Breast epithelium (tissue), 3 donors: ENCODE measurements at regions not wholly inside any gene's neighbourhood (a gene's known extent, or its start where the extent isn't known, plus 50 kb on each side); places are given as distances from the start of the nearest gene placed in this dataset.

Source experiments
- POLR2A ChIP-seq: fragments of 450-650 bp; IDR thresholded peaks from one replicate; pipeline ENCODE4 v1.6.1; 2016; ENCODE audit warnings: antibody characterized with exemption, mild to moderate bottlenecking, moderate library complexity
- POLR2AphosphoS5 ChIP-seq, 3 donors: sonication (generic); formaldehyde crosslinking; IDR thresholded peaks; one replicate each; pipeline ENCODE4 v1.6.1; 2017; ENCODE audit warnings: antibody characterized with exemption in 3 of 3
- TF ChIP-seq, protein P1 (sequence below), 3 donors: fragments of 450-650 bp; IDR thresholded peaks; one replicate each; pipeline ENCODE4 v1.5.1; 2016 to 2017; ENCODE audit warnings: antibody characterized with exemption in 3 of 3, mild to moderate bottlenecking in 3 of 3, moderate library complexity in 3 of 3

DNA sequence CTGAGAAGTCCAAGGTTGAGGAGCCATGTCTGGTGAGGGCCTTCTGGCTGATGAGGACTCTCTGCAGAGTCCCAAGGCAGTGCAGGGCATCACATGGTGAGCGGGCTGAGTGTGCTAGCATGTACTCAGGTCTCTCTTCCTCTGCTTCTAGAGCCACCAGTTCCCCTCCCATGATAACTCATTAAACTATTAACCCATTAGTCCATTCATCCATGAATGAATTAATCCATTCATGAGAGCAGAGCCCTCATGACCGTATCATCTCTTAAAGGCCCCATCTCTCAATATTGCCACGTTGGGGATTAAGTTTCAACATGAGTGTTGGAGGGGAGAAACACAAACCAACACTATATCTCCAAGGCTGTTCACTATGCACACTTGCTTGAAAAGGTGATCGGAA, 83.7 kb downstream of the TMEM30B start:
- TF ChIP-seq POLR2AphosphoS5 (IDR thresholded peaks at IDR 0.05) = no peak
- TF ChIP-seq, protein P1, sequence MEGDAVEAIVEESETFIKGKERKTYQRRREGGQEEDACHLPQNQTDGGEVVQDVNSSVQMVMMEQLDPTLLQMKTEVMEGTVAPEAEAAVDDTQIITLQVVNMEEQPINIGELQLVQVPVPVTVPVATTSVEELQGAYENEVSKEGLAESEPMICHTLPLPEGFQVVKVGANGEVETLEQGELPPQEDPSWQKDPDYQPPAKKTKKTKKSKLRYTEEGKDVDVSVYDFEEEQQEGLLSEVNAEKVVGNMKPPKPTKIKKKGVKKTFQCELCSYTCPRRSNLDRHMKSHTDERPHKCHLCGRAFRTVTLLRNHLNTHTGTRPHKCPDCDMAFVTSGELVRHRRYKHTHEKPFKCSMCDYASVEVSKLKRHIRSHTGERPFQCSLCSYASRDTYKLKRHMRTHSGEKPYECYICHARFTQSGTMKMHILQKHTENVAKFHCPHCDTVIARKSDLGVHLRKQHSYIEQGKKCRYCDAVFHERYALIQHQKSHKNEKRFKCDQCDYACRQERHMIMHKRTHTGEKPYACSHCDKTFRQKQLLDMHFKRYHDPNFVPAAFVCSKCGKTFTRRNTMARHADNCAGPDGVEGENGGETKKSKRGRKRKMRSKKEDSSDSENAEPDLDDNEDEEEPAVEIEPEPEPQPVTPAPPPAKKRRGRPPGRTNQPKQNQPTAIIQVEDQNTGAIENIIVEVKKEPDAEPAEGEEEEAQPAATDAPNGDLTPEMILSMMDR (IDR thresholded peaks at IDR 0.05) = no peak
- no peak for TF ChIP-seq POLR2A
